GM18502 (cell line): ENCODE measurements at regions not wholly inside any gene's neighbourhood (a gene's known extent, or its start where the extent isn't known, plus 50 kb on each side); places are given as distances from the start of the nearest gene placed in this dataset.

ENCODE experiments used
- ATAC-seq: cut with Tn5 transposase; IDR thresholded peaks from one replicate; pipeline ENCODE4 v1.9.1; 2021; ENCODE audit warnings: mild to moderate bottlenecking; ENCODE audit not compliant: unreplicated experiment, poor library complexity

GRCh38 chr1:213661302-213661701 lies 326.5 kb upstream of the PROX1 start:
- no peak for ATAC-seq

DNA sequence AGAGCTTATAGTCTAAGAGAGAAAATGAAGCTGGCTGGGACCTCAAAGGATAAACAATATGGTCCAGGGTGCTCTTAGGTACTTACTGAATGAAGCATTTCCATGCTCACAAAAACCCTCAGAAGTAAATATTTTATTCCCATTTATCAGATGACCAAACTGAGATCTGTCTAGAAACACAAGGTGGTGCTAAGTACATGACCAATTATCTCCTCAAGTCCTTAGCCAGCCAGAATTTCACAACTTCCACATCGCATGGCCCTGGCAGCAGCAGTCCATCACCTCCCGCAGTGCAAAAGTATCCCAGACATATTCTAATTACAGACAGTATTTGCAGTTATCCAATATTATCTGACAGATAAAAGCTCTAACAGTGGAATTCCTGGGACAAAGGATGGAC lies 321.7 kb upstream of the PROX1 start:
- ATAC-seq = no peak

DNA sequence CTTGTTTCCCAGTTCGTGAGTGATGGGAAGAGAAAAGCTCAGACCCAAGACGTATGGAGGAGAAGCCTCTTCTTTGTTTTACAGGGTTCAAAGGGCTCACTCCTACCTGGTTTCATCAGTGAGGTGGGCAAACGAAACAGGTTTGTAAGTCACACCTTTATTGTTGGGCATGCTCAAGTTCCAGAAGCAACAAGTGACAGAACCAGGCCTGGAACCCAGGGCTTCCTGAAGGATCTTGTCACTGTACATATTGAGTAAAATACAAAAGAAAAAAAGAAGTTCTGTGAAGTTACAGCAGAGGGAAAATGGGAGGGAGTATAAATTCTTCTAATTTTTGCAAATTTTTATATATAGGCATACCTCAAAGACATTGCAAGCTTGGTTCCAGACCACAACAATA lies 320.9 kb upstream of the PROX1 start:
- no peak for ATAC-seq

DNA sequence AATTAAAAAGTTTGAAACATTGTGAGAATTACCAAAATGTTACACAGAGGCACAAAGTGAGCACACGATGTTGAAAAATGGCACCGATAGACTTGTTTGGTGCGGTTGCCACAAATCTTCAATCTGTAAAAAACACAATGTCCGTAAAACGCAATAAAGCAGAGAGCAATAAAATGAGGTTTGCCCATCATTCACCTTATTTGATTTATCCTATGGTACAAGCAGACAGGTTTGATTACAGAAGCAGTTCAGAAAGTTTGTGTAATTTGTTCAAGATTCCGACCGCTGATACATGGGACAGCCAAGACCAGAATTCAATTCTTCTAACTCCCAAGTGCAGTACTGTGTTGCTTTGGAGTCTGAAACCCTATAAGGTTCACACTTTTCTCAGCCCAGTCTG lies 318.3 kb upstream of the PROX1 start:
- ATAC-seq = no peak

DNA sequence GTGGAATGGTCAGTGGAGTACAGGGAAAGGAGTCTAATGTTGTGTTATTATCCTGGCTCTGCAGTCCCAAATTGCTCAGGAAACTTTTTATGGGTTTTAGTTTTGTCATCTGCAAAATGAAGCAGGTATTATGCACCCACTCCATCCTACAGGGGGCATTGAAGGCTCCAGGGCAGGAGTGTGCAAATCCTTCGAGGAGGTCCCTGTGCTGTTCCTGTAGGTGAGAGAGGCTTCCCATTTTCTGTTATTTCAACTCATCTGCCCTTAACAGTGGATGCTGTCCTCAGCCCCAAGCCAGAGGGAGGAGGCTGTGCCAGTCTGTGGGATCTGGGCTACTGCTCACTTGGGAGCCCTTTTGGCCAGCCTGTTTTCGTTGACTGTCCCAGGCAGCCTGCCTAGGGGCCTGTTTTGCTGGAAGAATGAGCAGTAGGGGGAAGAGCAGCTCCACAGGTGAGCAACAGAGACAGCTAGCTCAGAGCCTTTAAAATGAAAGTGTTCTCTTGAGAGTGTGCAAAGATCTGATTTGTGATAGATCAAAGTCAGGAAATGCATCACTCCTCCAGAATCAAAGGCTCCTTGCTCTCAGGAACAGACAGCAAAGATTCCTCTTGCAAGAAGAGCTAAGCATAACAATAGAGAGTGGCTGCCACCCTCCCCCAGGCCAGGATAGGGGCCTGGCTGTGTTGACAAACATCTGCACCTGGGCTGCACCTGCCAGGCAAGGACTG lies 317.6 kb upstream of the PROX1 start:
- ATAC-seq = no peak

DNA sequence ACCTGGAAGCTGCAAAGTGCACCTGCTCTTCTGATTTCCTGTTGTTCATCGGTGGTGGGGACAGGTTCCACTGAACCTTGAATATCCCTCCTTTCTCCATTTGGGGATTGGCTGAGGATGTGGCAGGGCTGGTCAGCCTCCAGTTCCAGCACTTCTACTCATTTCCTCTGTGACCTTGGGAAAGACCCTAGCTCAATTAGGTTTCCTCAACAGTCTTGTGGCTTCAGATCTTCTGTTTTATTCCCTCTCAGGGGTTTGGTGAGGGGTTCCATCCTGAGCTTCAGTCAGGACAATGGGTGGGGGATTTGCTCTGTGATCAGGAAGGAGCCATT lies 317.1 kb upstream of the PROX1 start:
- no peak for ATAC-seq

DNA sequence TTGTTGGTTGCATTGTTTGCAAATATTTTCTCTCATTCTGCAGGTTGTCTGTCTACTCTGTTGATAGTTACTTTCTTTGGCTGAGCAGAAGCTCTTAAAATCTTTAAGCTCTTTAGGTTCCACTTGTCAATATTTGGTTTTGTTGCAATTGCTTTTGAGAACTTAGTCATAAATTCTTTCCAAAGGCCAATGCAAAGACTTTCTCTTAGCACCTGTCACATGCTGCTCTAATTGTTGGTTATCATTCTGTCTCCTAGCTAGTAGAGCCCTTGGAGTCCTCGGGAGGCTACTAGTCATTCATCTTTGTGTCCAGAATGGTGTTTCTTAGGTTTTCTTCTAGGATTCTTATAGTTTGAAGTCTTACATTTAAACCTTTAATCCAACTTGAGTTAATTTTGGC lies 312.7 kb upstream of the PROX1 start:
- ATAC-seq = no peak

DNA sequence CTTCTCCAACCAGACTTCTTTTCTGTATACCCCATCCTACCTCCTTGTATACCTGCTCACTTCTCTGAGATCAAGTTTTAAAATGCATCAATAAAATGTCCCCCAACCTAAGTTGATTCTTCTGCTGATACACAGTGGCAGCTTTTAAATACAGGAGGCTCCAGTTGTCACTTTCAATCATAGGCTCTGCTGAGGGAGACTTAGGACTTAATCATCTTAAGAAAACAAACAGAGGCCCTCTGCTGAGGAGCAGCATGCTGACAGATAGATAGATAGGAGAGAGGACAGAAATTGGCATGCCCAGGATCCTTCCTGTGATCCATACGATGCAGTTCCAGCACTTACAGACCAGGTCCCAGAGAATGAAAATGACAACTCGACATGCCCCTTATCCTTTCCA lies 311.0 kb upstream of the PROX1 start:
- no peak for ATAC-seq

- no peak for ATAC-seq
These were observed 309.4 kb upstream of the PROX1 start for GRCh38 chr1:213678348-213678747.

- no peak for ATAC-seq
These were observed 309.0 kb upstream of the PROX1 start for GRCh38 chr1:213678753-213679152.

DNA sequence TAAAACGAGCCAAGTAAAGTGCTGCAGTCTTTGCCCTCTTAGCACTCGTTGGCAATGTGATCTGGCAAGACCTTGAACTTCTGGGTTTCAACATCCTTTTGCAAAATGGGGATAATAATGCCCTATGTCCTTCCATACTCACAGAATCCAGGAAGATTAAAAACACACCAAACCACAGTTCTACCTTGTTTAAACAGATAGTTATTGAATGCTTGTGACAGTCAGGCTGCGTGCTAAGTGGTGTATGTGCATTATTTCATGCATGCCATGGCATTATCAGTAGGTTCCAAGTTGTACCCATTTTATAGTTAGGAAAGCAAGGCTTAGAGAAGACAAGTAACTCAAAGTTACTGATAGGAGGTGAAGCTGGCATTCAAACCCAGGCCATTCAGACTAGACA lies 308.6 kb upstream of the PROX1 start:
- ATAC-seq = no peak

DNA sequence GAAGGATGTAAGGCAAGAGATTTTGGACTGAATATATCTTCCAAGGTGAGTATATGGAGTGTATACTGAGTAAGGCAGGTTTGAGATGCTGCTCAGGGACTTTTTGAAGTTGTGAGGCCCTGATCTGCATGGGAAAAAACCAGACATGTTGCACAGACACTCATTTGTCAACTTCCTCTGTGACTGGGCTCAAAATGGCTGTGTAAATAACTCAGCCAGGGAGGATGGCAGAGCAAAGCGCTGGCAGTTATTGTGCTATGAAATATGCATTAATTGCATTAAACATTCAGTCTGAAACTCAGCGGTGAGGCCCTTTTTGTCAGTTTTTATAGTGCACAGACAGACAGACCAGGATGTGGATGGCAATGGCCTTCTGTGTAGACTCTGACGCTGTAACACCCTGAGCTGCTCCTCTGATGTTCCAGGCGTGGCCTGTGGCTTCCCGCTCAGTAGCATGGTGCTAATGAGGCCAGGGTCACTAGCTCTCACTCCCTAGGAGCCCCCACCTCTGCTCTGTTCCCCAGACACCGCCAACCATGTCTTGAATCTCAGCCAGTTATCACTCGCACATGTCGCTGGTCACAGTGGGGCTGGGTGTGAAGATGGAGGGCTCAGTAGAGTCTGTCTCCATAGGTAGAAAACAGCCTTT lies 307.0 kb upstream of the PROX1 start:
- no peak for ATAC-seq

DNA sequence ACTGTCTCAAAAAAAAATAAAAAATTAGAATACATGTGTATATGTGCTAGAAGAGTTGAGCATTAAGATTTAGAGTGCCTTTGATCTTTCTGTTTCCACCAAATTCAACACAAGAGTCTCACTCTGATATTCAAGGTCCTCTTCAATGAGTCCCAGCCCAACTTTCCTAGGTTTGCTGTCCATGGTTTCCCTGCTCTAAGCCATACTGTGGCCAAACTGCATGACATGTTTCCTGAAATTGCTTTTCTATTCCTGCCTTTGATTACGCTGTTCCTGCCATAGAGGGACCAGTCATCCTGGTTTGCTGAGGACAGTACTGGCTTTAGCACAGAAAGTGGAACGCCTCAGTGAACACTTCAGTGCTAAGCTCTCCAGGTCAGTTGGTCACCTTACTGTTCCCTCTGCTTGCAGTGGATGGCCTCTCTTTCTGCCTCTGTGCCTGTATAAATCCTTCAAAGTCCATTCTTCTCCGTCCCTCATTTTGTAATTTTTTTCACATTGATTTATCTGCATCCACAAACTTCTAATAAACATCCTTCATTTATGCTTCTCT lies 305.9 kb upstream of the PROX1 start:
- no peak for ATAC-seq

DNA sequence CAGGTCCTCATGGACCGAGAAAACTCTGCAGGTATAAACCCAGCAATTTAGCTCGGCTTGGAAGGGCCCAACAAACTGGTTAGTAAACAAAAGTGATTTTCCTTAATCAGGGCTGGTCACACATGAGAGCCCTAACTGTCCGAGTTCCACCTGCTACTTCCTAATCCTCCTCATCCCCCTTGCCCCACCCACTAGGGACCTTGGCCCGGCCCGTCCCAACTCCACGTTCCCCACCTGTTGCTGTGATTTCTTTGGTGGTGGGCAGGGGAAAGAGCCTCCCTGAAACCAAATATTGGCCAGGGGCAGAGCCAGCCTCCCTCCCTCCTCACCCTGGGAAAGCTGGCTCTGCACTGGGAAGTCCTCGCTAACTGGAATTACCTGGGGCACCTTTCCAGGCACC lies 304.2 kb upstream of the PROX1 start:
- ATAC-seq = no peak

DNA sequence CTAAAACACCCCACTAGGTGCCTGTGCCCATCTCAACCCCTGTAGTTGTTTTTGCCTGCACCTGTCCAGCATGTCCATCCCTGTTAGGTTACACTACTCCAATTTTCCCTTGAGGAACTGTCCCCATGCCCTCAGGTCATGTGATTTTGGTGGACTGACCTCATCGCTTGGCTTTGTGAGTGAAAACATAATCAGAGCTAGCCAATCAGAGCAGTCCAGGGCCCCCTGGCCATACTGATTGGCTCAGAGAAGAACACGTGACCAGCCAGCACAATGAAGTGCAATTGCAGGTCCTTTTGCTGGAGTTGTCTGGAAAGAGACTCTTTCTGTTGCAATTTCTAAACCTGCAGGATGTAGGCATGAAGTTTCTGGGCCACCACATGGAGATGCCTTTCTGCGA lies 303.3 kb upstream of the PROX1 start:
- ATAC-seq = no peak

DNA sequence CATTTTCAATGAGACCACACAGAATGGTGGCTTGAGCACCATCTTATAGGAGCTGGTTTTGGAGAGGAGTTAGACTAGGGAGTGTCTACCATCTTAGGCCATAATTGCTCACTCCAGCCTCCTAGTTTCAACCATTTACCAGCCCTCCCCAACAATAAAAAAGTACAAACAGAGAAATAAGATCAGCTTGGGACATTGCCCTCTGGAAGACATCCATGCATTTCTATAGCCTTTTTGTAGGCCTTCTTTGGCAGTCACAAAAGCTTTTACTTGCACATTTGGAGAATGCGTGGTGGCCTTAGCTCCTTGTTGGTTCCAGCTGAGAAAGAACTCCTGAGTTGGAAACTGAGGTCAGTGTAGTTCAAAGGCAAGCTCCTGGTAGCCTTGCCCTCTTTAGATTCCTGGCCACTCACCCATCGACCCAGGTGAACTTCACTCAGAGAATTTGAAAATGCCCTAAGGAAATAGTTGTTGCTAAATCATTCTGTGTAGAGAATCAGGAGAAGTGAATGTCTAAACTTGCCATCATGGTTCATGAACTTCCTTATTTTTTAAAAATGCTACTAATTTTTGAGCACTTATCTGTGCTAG lies 301.7 kb upstream of the PROX1 start:
- ATAC-seq = no peak

DNA sequence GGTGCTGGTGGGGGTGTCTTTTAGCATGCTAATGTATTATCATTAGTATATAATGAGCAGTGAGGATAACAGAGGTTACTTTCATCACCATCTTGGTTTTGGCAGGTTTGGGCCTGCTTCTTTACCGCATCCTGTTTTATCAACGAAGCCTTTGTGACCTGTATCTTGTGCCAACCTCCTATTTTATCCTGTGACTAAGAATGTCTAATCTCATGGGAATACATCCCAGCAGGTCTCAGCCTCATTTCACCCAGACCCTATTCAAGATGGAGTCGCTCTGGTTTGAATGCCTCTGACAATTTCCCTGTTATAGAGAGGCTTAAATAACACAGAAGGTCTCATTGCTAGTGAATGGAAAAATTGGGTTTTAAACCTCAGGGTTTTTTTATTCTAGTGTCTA lies 300.8 kb upstream of the PROX1 start:
- ATAC-seq = no peak

- ATAC-seq = no peak
These were observed 299.9 kb upstream of the PROX1 start for GRCh38 chr1:213687832-213688231.

DNA sequence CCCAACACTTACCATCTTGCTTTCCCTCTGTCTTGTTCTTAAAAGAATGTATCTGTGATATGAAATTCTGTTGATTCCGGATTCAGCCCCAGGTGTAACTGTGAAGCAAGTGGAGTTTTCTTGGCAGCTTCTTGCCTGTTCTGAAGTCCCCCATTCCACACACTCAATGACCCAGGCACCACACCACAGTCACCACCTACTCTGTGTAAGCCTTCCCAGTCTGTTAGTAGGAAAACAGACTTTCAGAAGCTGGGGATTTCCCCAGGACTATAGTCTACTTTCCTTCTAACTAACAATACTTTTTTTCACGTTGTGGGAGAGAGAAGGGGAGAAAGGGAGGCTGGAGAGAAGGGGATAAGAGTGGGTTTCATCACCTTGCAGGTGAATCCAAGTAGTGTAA lies 299.1 kb upstream of the PROX1 start:
- no peak for ATAC-seq

GRCh38 chr1:213689260-213689659 lies 298.5 kb upstream of the PROX1 start:
- no peak for ATAC-seq

GRCh38 chr1:213690341-213690917 lies 297.3 kb upstream of the PROX1 start:
- no peak for ATAC-seq
